PC-3 (cell line): ENCODE measurements at regions not wholly inside any gene's neighbourhood (a gene's known extent, or its start where the extent isn't known, plus 50 kb on each side); places are given as distances from the start of the nearest gene placed in this dataset.

Experiments used
- ATAC-seq: fragments of 200-7000 bp; cut with Tn5 transposase; 2 replicates; pipeline ENCODE4 v1.9.1; 2020; ENCODE audit warnings: mild to moderate bottlenecking, moderate library complexity
- BruUV-seq: library from RNA; stranded (reverse); fragments of 400-500 nt; replicated peaks from 2 replicates; lab custom pipeline; 2021; lab: Mats Ljungman, UMichigan
- CTCF ChIA-PET: fragments of 300-600 bp; sonication (Branson Sonifier 250); formaldehyde crosslinking; loops from one replicate; lab custom pipeline; 2022; ENCODE audit warnings: antibody characterized with exemption; lab: Charles Lee
- POLR2A ChIA-PET: fragments of 300-600 bp; sonication (Branson Sonifier 250); formaldehyde crosslinking; loops from one replicate; lab custom pipeline; 2022; ENCODE audit warnings: antibody characterized with exemption; ENCODE audit not compliant: unreplicated experiment; lab: Charles Lee
- DNase-seq: peaks from one replicate; pipeline ENCODE4 v3.0.0-alpha.2; 2015
- H2AFZ ChIP-seq: fragments of 300-600 bp; sonication (generic); 2 replicates; pipeline ENCODE4 v1.6.0; 2016; ENCODE audit warnings: antibody characterized with exemption, low read length
- H3F3A ChIP-seq: fragments of 300-600 bp; sonication (generic); one replicate; pipeline ENCODE4 v1.6.0; 2017; ENCODE audit warnings: antibody characterized with exemption, low read length, control low read depth, mild to moderate bottlenecking; ENCODE audit not compliant: unreplicated experiment
- H3K27ac ChIP-seq: fragments of 300-600 bp; sonication (generic); 2 replicates; pipeline ENCODE4 v1.5.1; 2016; ENCODE audit warnings: mild to moderate bottlenecking, low read length
- H3K27me3 ChIP-seq: fragments of 300-600 bp; sonication (generic); 2 replicates; pipeline ENCODE4 v1.6.1; 2016; ENCODE audit warnings: low read length, mixed read lengths
- H3K36me3 ChIP-seq: fragments of 300-600 bp; sonication (generic); 2 replicates; pipeline ENCODE4 v1.6.1; 2016; ENCODE audit warnings: low read depth, mixed run types, low read length, mixed read lengths
- H3K4me1 ChIP-seq: fragments of 300-600 bp; sonication (generic); 2 replicates; pipeline ENCODE4 v1.5.1; 2016; ENCODE audit warnings: low read length; ENCODE audit not compliant: insufficient read depth
- H3K4me2 ChIP-seq: fragments of 300-600 bp; sonication (generic); 2 replicates; pipeline ENCODE4 v1.6.0; 2016; ENCODE audit warnings: low read length
- H3K4me3 ChIP-seq: fragments of 300-600 bp; sonication (generic); 2 replicates; pipeline ENCODE4 v1.5.1; 2016; ENCODE audit warnings: mild to moderate bottlenecking, low read length, mixed read lengths
- H3K79me2 ChIP-seq: fragments of 300-600 bp; sonication (generic); 2 replicates; pipeline ENCODE4 v1.6.1; 2017; ENCODE audit warnings: low read length, mixed read lengths
- H3K9ac ChIP-seq: fragments of 300-600 bp; sonication (generic); 2 replicates; pipeline ENCODE4 v1.6.0; 2016; ENCODE audit warnings: mild to moderate bottlenecking, low read length
- H3K9me2 ChIP-seq: fragments of 300-600 bp; sonication (generic); replicated peaks from 2 replicates; pipeline ENCODE4 v1.6.1; 2016; ENCODE audit warnings: mixed run types, low read length, mixed read lengths
- H3K9me3 ChIP-seq: fragments of 300-600 bp; sonication (generic); 2 replicates; pipeline ENCODE4 v1.6.1; 2016; ENCODE audit warnings: low read length, mixed read lengths
- H4K20me1 ChIP-seq: fragments of 300-600 bp; sonication (generic); 2 replicates; pipeline ENCODE4 v1.6.1; 2016; ENCODE audit warnings: low read length, mixed read lengths
- CTCF ChIP-seq: fragments of 300-600 bp; sonication (generic); conservative IDR thresholded peaks from 2 replicates; pipeline ENCODE4 v1.5.1; 2017; ENCODE audit warnings: antibody characterized with exemption, low read depth, mild to moderate bottlenecking, low read length
- EZH2 ChIP-seq: fragments of 300-600 bp; sonication (generic); IDR thresholded peaks from one replicate; pipeline ENCODE4 v1.6.1; 2017; ENCODE audit warnings: antibody characterized with exemption, mild to moderate bottlenecking, low read length; ENCODE audit not compliant: unreplicated experiment
- EZH2phosphoT487 ChIP-seq: fragments of 300-600 bp; sonication (generic); IDR thresholded peaks from 2 replicates; pipeline ENCODE4 v1.6.1; 2018; ENCODE audit warnings: mild to moderate bottlenecking, antibody characterized with exemption, low read length, borderline replicate concordance
- intact Hi-C: fragments of 100-400 bp; cut with micrococcal nuclease; formaldehyde crosslinking; loops from 2 replicates; pipeline ENCODE4 v1.9.0; 2023

GRCh38 chr2:10241641-10242430, 60.9 kb upstream of the HPCAL1 start:
- H3K36me3 ChIP-seq, result no peaks in the 10 kb centered on the region
- ChIA-PET POLR2A (no interaction called here), CTCF (no interaction called here)
- no peak overlapping the region for H3K9ac ChIP-seq
- no peak overlapping the region for H3K4me3 ChIP-seq
- H4K20me1 ChIP-seq, result no peaks in the 10 kb centered on the region
- H3K27ac ChIP-seq, result no peak overlapping the region
- H3K9me2 ChIP-seq, result no peaks in the 10 kb centered on the region
- intact Hi-C loops, result no loop called here
- no peaks in the 10 kb centered on the region for H3K27me3 ChIP-seq
- no peaks in the 10 kb centered on the region for H3F3A ChIP-seq
- ATAC-seq (no peak), DNase-seq (no peak)
- H3K4me1 ChIP-seq, result no peaks in the 10 kb centered on the region
- H3K9me3 ChIP-seq, result no peaks in the 10 kb centered on the region
- no peak overlapping the region for H3K4me2 ChIP-seq
- no peak overlapping the region for H2AFZ ChIP-seq
- no peaks in the 10 kb centered on the region for H3K79me2 ChIP-seq
- TF ChIP-seq EZH2 (no peak), EZH2phosphoT487 (no peak), CTCF (no peak)
- no TSS peak for BruUV-seq

- Histone ChIP-seq H3K79me2 (no peaks in the 10 kb centered on the region), H3K9me3 (no peaks in the 10 kb centered on the region), H3K36me3 (no peaks in the 10 kb centered on the region), H3K9ac (no peak overlapping the region), H3K4me3 (no peak overlapping the region), H4K20me1 (no peaks in the 10 kb centered on the region), H3K27me3 (no peaks in the 10 kb centered on the region), H2AFZ (no peak overlapping the region), H3K4me1 (no peaks in the 10 kb centered on the region), H3K4me2 (no peak overlapping the region), H3K27ac (no peak overlapping the region), H3K9me2 (no peaks in the 10 kb centered on the region), H3F3A (no peaks in the 10 kb centered on the region)
- CTCF ChIA-PET, result no interaction called here
- TF ChIP-seq EZH2phosphoT487 (no peak), CTCF (no peak), EZH2 (no peak)
- POLR2A ChIA-PET, result no interaction called here
- intact Hi-C loops, result no loop called here
- BruUV-seq, result no TSS peak
- no peak for DNase-seq
- ATAC-seq, result no peak
Observed at GRCh38 chr2:10242451-10242850, 60.3 kb upstream of the HPCAL1 start.
